Endothelial cell of umbilical vein (primary cell): ENCODE measurements at regions not wholly inside any gene's neighbourhood (a gene's known extent, or its start where the extent isn't known, plus 50 kb on each side); places are given as distances from the start of the nearest gene placed in this dataset.

Source experiments
- CTCF ChIP-seq, 2 donors: IDR thresholded peaks; 1 replicate in 1 of 2; 2 replicates in 1 of 2; pipeline ENCODE4 v1.5.1; 2011; ENCODE audit warnings: low read length in 2 of 2, mild to moderate bottlenecking in 2 of 2, moderate library complexity in 2 of 2, control low read depth in 1 of 2, inconsistent platforms in 1 of 2, low read depth in 1 of 2; ENCODE audit not compliant: insufficient read depth in 1 of 2; ENCODE audit errors: extremely low read depth in 1 of 2
- EZH2 ChIP-seq: IDR thresholded peaks from 2 replicates; pipeline ENCODE4 v1.6.1; 2012; ENCODE audit warnings: borderline replicate concordance, low read depth, mild to moderate bottlenecking, moderate library complexity, low read length, inconsistent platforms; ENCODE audit not compliant: severe bottlenecking
- GATA2 ChIP-seq: IDR thresholded peaks from 2 replicates; pipeline ENCODE4 v1.7.0; 2011; ENCODE audit warnings: low read depth, mild to moderate bottlenecking, moderate library complexity, mixed read lengths, low read length; ENCODE audit not compliant: insufficient read length, insufficient read depth
- JUN ChIP-seq: IDR thresholded peaks from 2 replicates; pipeline ENCODE4 v1.6.1; 2011; ENCODE audit warnings: borderline replicate concordance, low read depth; ENCODE audit not compliant: insufficient read length, insufficient read depth
- MAX ChIP-seq: IDR thresholded peaks from 2 replicates; pipeline ENCODE4 v1.6.1; 2011; ENCODE audit not compliant: insufficient read depth, insufficient read length
- MYC ChIP-seq: IDR thresholded peaks from one replicate; pipeline ENCODE4 v1.6.1; 2011; ENCODE audit warnings: mild to moderate bottlenecking, low read depth, low read length
- POLR2A ChIP-seq: IDR thresholded peaks from 2 replicates; pipeline ENCODE4 v1.6.1; 2012; ENCODE audit warnings: low read depth, mild to moderate bottlenecking, control low read depth, low read length
- POLR2AphosphoS5 ChIP-seq: IDR thresholded peaks from 2 replicates; pipeline ENCODE4 v1.6.1; 2012; ENCODE audit warnings: low read depth, mild to moderate bottlenecking, control low read depth, low read length, moderate library complexity; ENCODE audit not compliant: insufficient read depth

GRCh38 chr2:84165256-84165655 lies 293.8 kb downstream of the SUCLG1 start:
- TF ChIP-seq CTCF (IDR thresholded peaks at IDR 0.05; ENCODE audit: extremely low read depth in 1 of 2, insufficient read depth in 1 of 2, low read depth in 1 of 2, low read length in 2 of 2) (no peak), POLR2AphosphoS5 (no peak), POLR2A (no peak), EZH2 (no peak), MYC (no peak), MAX (no peak), JUN (no peak), GATA2 (no peak)
